Activated T-cell treated with anti-CD3 and anti-CD28 coated beads, Interleukin-2, amount 50 U/mL, for 4 hours (primary cell): ENCODE measurements at regions not wholly inside any gene's neighbourhood (a gene's known extent, or its start where the extent isn't known, plus 50 kb on each side); places are given as distances from the start of the nearest gene placed in this dataset.

Source experiments
- ATAC-seq, 2 donors: fragments of 200-7000 bp; cut with Tn5 transposase; one replicate each; pipeline ENCODE4 v1.10.0; 2021
- DNase-seq: peaks from one replicate; pipeline ENCODE4 v3.0.0-alpha.2; 2020
- H3K27me3 Mint-ChIP-seq: one replicate; pipeline ENCODE4 v1.8.0; 2021; ENCODE audit warnings: low read depth, mixed read lengths
- H3K36me3 Mint-ChIP-seq: one replicate; pipeline ENCODE4 v1.8.0; 2022; ENCODE audit warnings: mixed read lengths; ENCODE audit not compliant: insufficient read depth
- H3K4me1 Mint-ChIP-seq: one replicate; pipeline ENCODE4 v1.8.0; 2021; ENCODE audit warnings: low read depth, mixed read lengths
- H3K4me3 Mint-ChIP-seq: one replicate; pipeline ENCODE4 v1.8.0; 2021; ENCODE audit warnings: mild to moderate bottlenecking, moderate library complexity, mixed read lengths
- H3K9me3 Mint-ChIP-seq: one replicate; pipeline ENCODE4 v1.8.0; 2021; ENCODE audit warnings: mixed read lengths

GRCh38 chr17:34874478-34874877 is 86.8 kb downstream of the CCT6B start:
- Mint-ChIP-seq H3K4me3 (no peak overlapping the region), H3K27me3 (peaks cover 20% of the 10 kb centered on the region), H3K4me1 (no peaks in the 10 kb centered on the region), H3K9me3 (peaks cover 7% of the 10 kb centered on the region), H3K36me3 (no peaks in the 10 kb centered on the region)
- DNase-seq (no peak), ATAC-seq (no peak)

DNA sequence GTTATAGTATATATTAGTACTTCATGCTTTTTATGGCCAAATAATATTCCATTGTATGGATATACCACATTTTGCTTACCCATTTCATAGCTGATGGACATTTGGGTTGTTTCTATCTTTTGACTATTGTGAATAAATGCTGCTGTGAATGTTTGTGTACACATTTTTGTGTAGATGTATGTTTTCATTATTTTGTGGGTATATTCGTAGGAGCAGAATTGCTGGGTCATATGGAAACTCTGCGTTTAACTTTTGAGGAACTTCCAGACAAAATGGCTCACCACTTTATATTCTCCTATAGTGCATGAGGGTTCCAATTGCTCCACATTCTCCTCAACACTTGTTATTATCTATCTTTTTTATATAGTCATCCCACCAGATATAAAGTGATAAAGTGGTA is 88.6 kb downstream of the CCT6B start:
- peaks cover 14% of the 10 kb centered on the region for H3K27me3 Mint-ChIP-seq
- ATAC-seq, result no peak
- peaks cover 3% of the 10 kb centered on the region for H3K4me1 Mint-ChIP-seq
- H3K36me3 Mint-ChIP-seq, result no peaks in the 10 kb centered on the region
- DNase-seq, result no peak
- peaks cover 20% of the 10 kb centered on the region for H3K9me3 Mint-ChIP-seq
- no peak overlapping the region for H3K4me3 Mint-ChIP-seq

DNA sequence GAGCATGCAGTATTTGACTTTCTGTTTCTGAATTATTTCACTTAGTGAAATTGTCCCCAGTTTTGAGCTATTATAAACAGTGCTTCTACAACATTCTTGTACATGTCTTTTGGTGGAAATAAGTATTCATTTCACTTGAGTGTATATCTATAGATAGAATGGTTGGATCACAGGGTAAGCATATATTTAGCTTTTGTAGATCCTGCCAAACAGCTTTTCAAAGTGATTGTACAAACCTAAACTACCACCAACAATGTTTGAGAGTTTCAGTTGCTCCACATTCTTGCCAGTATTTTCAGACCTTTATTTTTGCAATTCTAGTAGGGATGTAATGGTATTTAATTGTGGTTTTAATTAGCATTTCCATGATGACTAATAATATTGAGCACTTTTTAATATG is 91.6 kb downstream of the CCT6B start:
- DNase-seq (no peak), ATAC-seq (no peak)
- H3K27me3 Mint-ChIP-seq, result peaks cover 3% of the 10 kb centered on the region

GRCh38 chr17:34865716-34866115 is 95.5 kb downstream of the CCT6B start:
- Mint-ChIP-seq H3K27me3 (peaks cover 2% of the 10 kb centered on the region), H3K4me1 (peaks cover 3% of the 10 kb centered on the region), H3K36me3 (no peaks in the 10 kb centered on the region), H3K9me3 (peaks cover 12% of the 10 kb centered on the region), H3K4me3 (no peak overlapping the region)
- DNase-seq (no peak), ATAC-seq (no peak)

More for the DNA sequence above, 91.6 kb downstream of the CCT6B start:
- Mint-ChIP-seq H3K9me3 (peaks cover 20% of the 10 kb centered on the region), H3K4me1 (peaks cover 3% of the 10 kb centered on the region), H3K36me3 (no peaks in the 10 kb centered on the region), H3K4me3 (no peak overlapping the region)

- no peak for ATAC-seq
- Mint-ChIP-seq H3K4me1 (peaks cover 2% of the 10 kb centered on the region), H3K36me3 (no peaks in the 10 kb centered on the region), H3K27me3 (peaks cover 10% of the 10 kb centered on the region), H3K4me3 (no peak overlapping the region), H3K9me3 (no peaks in the 10 kb centered on the region)
- no peak for DNase-seq
These were observed 98.9 kb downstream of the CCT6B start for GRCh38 chr17:34862384-34862783.

DNA sequence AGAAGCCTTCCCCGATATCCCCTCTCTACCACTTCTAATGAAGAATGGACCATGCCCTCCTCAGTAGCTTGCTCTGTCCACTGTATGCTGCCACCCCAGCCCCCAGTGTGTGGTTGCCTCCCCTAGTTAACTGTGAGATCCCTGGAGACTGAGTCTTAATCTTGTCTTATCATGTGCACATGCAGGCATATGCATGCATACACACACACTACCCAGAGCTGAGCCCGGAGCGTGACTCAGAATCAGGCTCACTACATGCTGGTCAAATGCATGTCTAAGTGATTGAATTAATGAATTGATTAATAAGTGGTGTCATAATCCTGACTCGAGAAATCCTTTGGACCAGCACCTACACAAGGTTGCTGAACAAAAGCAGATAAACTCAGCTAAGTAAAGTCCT is 99.4 kb downstream of the CCT6B start:
- H3K27me3 Mint-ChIP-seq, result peaks cover 10% of the 10 kb centered on the region
- H3K4me3 Mint-ChIP-seq, result no peak overlapping the region

GRCh38 chr17:34859652-34860051 is 101.6 kb downstream of the CCT6B start:
- Mint-ChIP-seq H3K36me3 (no peaks in the 10 kb centered on the region), H3K9me3 (no peaks in the 10 kb centered on the region), H3K4me1 (peaks cover 2% of the 10 kb centered on the region), H3K4me3 (no peak overlapping the region), H3K27me3 (peaks cover 10% of the 10 kb centered on the region)
- DNase-seq, result no peak
- peak; percentile 28 to 47 for ATAC-seq

More for the DNA sequence above, 99.4 kb downstream of the CCT6B start:
- DNase-seq (no peak), ATAC-seq (no peak)
- H3K9me3 Mint-ChIP-seq, result no peaks in the 10 kb centered on the region
- no peaks in the 10 kb centered on the region for H3K36me3 Mint-ChIP-seq
- H3K4me1 Mint-ChIP-seq, result peaks cover 2% of the 10 kb centered on the region

GRCh38 chr17:34858591-34859565 is 102.4 kb downstream of the CCT6B start:
- peaks cover 10% of the 10 kb centered on the region for H3K27me3 Mint-ChIP-seq
- no peak for DNase-seq
- no peaks in the 10 kb centered on the region for H3K9me3 Mint-ChIP-seq
- H3K4me1 Mint-ChIP-seq, result peaks cover 2% of the 10 kb centered on the region
- no peaks in the 10 kb centered on the region for H3K36me3 Mint-ChIP-seq
- ATAC-seq, result peak; percentile 28 to 68
- H3K4me3 Mint-ChIP-seq, result no peak overlapping the region

DNA sequence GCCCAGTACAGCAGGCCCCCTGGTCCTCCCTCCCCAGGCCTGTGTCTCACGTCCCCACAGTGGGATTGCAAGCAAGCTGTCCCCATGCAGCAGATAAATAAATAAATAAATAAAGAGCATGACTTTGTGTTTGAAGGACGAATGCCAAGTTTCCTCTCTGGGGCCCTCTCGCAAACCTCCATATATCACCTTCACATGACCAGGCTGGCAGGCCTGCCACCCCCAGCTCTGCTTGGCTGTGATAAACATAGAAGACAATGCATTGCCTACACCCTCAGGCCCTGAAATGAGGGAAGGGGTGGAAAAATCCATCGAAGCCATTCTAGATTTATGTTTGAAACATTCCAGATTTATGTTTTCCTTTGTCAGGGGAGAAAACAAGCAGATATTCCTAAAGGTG is 107.3 kb downstream of the CCT6B start:
- Mint-ChIP-seq H3K36me3 (no peaks in the 10 kb centered on the region), H3K27me3 (peaks cover 3% of the 10 kb centered on the region), H3K4me1 (peaks cover under 1% of the 10 kb centered on the region), H3K9me3 (no peaks in the 10 kb centered on the region), H3K4me3 (no peak overlapping the region)
- no peak for DNase-seq
- no peak for ATAC-seq

DNA sequence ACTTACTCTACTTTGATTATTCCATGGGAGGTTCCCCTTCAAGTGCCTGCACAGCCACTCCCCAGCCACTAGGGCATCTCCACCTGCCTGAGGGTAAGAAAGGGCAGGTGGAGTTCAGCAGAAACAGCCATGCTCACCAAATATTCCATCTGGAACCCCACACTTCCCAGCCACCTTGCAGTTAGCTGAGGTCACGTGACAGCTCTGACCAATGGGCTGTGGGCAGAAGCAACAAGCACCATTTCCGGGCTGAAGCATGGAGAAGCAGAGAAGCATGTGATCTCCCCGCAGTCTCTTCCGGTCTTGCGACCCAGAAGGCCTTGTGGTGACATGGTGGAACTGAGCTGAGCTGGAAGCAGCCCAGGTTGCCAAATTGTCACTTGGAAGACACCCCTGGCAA is 108.6 kb downstream of the CCT6B start:
- Mint-ChIP-seq H3K27me3 (peaks cover 2% of the 10 kb centered on the region), H3K4me1 (no peaks in the 10 kb centered on the region), H3K4me3 (no peak overlapping the region), H3K36me3 (no peaks in the 10 kb centered on the region), H3K9me3 (no peaks in the 10 kb centered on the region)
- DNase-seq, result no peak
- ATAC-seq, result no peak

DNA sequence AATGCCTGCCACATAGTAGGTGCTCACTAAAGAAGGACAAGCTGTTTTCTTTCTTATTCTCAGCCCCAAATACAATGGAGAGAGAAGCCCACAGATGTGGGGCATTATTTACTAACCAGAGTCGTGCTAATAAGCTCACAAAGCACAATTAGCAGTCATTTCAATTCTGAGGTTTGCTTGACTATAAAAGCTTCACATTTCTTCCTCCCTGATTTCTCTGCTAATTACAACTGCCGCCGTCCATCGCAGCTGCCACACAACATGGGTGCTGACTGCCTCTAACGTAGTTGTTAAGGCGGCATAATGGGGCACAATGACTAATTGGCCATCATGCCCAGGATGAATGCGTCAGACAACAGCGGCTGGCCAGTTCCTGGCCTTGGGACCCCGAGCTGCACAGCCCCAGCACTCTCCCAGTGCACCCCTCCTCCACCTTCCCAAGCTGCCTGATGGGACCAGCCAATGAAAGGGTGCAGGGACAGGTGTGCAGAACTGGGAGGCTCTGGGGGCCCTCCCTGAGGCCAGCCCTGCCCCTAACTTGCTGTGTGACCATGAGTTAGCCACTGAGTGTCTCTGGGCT is 109.2 kb downstream of the CCT6B start:
- Mint-ChIP-seq H3K4me1 (no peaks in the 10 kb centered on the region), H3K9me3 (no peaks in the 10 kb centered on the region), H3K36me3 (no peaks in the 10 kb centered on the region), H3K4me3 (no peak overlapping the region), H3K27me3 (peaks cover 2% of the 10 kb centered on the region)
- DNase-seq, result no peak
- no peak for ATAC-seq

- DNase-seq (no peak), ATAC-seq (no peak)
- H3K36me3 Mint-ChIP-seq, result no peaks in the 10 kb centered on the region
- H3K27me3 Mint-ChIP-seq, result peaks cover 2% of the 10 kb centered on the region
- H3K4me1 Mint-ChIP-seq, result no peaks in the 10 kb centered on the region
- H3K4me3 Mint-ChIP-seq, result no peak overlapping the region
- H3K9me3 Mint-ChIP-seq, result no peaks in the 10 kb centered on the region
These were observed 110.3 kb downstream of the CCT6B start for GRCh38 chr17:34850964-34851363.

DNA sequence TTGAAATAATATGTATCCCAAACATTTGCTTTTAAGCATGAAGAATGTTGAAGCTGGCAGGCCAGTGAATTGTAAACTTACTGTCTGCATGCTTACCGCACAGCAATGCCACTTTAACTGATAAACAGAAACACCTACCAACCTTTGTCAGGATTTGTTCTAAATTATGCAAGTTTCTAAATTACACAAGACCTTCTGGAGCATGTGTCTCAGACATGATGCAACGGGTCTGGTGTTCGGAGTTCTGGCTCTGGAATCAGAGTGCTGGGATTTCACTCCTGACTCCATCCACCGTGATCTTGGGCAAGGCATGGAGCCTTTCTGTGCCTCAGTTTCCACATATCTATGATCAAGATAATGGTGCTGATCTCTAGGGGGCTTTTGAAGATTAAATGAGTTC is 111.2 kb downstream of the CCT6B start:
- no peak overlapping the region for H3K4me3 Mint-ChIP-seq
- H3K9me3 Mint-ChIP-seq, result no peaks in the 10 kb centered on the region
- no peaks in the 10 kb centered on the region for H3K4me1 Mint-ChIP-seq
- no peak for ATAC-seq
- no peak for DNase-seq
- H3K36me3 Mint-ChIP-seq, result no peaks in the 10 kb centered on the region
- H3K27me3 Mint-ChIP-seq, result peaks cover 2% of the 10 kb centered on the region

- no peaks in the 10 kb centered on the region for H3K4me1 Mint-ChIP-seq
- H3K36me3 Mint-ChIP-seq, result no peaks in the 10 kb centered on the region
- H3K9me3 Mint-ChIP-seq, result no peaks in the 10 kb centered on the region
- DNase-seq, result no peak
- no peak for ATAC-seq
- no peak overlapping the region for H3K4me3 Mint-ChIP-seq
- peaks cover 2% of the 10 kb centered on the region for H3K27me3 Mint-ChIP-seq
These were observed 113.3 kb downstream of the CCT6B start for GRCh38 chr17:34847938-34848337.

DNA sequence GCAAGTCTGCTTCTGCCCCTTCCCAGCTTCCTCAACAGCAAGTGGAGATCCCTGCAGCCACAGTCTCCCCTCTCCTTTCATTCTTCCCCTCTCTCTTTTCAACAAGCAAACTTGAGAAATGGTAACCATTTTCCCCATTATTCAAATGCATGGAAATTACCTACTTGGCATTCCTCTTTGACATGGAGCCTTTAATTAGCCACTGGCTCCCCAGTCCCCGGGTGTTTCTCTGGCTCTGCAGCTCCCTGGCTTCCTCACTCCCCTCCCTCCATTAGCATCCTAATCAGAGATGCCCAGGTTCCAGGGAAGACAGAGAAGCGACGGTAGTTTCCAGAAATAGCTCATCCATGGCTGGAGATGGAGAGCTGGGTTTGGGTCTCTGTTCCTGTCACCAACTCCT is 116.0 kb downstream of the CCT6B start:
- no peak for DNase-seq
- no peaks in the 10 kb centered on the region for H3K9me3 Mint-ChIP-seq
- H3K4me3 Mint-ChIP-seq, result no peak overlapping the region
- no peaks in the 10 kb centered on the region for H3K36me3 Mint-ChIP-seq
- peaks cover 2% of the 10 kb centered on the region for H3K27me3 Mint-ChIP-seq
- ATAC-seq, result no peak
- H3K4me1 Mint-ChIP-seq, result peaks cover 13% of the 10 kb centered on the region
